Ascending aorta (tissue), 2 donors: ENCODE measurements at regions not wholly inside any gene's neighbourhood (a gene's known extent, or its start where the extent isn't known, plus 50 kb on each side); places are given as distances from the start of the nearest gene placed in this dataset.

Experiments
- DNase-seq, 2 donors: peaks; one replicate each; pipeline ENCODE4 v3.0.0-alpha.2; 2019; ENCODE audit warnings: low spot score in 2 of 2
- H3K27ac ChIP-seq, 2 donors: fragments of 200-600 bp; sonication (generic); one replicate each; pipeline ENCODE4 v1.5.1; 2016 to 2017; ENCODE audit warnings: mild to moderate bottlenecking in 1 of 2
- H3K27me3 ChIP-seq: fragments of 200-600 bp; sonication (generic); one replicate; pipeline ENCODE4 v1.5.1; 2017
- H3K36me3 ChIP-seq, 2 donors: fragments of 200-600 bp; sonication (generic); one replicate each; pipeline ENCODE4 v1.5.1; 2016
- H3K4me1 ChIP-seq, 2 donors: fragments of 200-600 bp; sonication (generic); one replicate each; pipeline ENCODE4 v1.5.1; 2016 to 2017; ENCODE audit warnings: mild to moderate bottlenecking in 1 of 2
- H3K4me3 ChIP-seq, 2 donors: fragments of 200-600 bp; sonication (generic); one replicate each; pipeline ENCODE4 v1.5.1; 2016 to 2017; ENCODE audit warnings: mild to moderate bottlenecking in 1 of 2
- H3K9me3 ChIP-seq, 2 donors: fragments of 200-600 bp; sonication (generic); one replicate each; pipeline ENCODE4 v1.5.1; 2016
- intact Hi-C: fragments of 100-400 bp; cut with DNase I; formaldehyde crosslinking; loops from one replicate; pipeline ENCODE4 v1.15.1; 2023
- TF ChIP-seq, protein P1 (sequence below), 3 experiments: fragments of 200-600 bp in 2 of 3; fragments of 450-650 bp in 1 of 3; sonication (generic) in 2 of 3; IDR thresholded peaks; one replicate each; pipeline ENCODE4 v1.5.1; 2016 to 2019; ENCODE audit warnings: antibody characterized with exemption in 3 of 3, mild to moderate bottlenecking in 1 of 3, moderate library complexity in 1 of 3

GRCh38 chr4:34920032-34920431 is 1324.3 kb downstream of the ARAP2 start:
- Histone ChIP-seq H3K27ac (no peak overlapping the region), H3K27me3 (no peaks in the 10 kb centered on the region), H3K4me1 (no peaks in the 10 kb centered on the region), H3K36me3 (no peaks in the 10 kb centered on the region), H3K4me3 (no peak overlapping the region), H3K9me3 (no peaks in the 10 kb centered on the region)
- no peak for DNase-seq
- TF ChIP-seq, protein P1, sequence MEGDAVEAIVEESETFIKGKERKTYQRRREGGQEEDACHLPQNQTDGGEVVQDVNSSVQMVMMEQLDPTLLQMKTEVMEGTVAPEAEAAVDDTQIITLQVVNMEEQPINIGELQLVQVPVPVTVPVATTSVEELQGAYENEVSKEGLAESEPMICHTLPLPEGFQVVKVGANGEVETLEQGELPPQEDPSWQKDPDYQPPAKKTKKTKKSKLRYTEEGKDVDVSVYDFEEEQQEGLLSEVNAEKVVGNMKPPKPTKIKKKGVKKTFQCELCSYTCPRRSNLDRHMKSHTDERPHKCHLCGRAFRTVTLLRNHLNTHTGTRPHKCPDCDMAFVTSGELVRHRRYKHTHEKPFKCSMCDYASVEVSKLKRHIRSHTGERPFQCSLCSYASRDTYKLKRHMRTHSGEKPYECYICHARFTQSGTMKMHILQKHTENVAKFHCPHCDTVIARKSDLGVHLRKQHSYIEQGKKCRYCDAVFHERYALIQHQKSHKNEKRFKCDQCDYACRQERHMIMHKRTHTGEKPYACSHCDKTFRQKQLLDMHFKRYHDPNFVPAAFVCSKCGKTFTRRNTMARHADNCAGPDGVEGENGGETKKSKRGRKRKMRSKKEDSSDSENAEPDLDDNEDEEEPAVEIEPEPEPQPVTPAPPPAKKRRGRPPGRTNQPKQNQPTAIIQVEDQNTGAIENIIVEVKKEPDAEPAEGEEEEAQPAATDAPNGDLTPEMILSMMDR (IDR thresholded peaks at IDR 0.05) = no peak
- intact Hi-C loops = no loop called here

- Histone ChIP-seq H3K9me3 (no peaks in the 10 kb centered on the region), H3K4me3 (no peak overlapping the region), H3K27me3 (no peaks in the 10 kb centered on the region), H3K36me3 (no peaks in the 10 kb centered on the region), H3K4me1 (no peaks in the 10 kb centered on the region), H3K27ac (no peak overlapping the region)
- TF ChIP-seq, protein P1 (IDR thresholded peaks at IDR 0.05) = no peak
- intact Hi-C loops = no loop called here
- DNase-seq = no peak
Observed at GRCh38 chr4:34921391-34921790, 1322.9 kb downstream of the ARAP2 start.

- no peaks in the 10 kb centered on the region for H3K9me3 ChIP-seq
- intact Hi-C loops = no loop called here
- no peaks in the 10 kb centered on the region for H3K36me3 ChIP-seq
- no peak overlapping the region for H3K27ac ChIP-seq
- DNase-seq = no peak
- H3K27me3 ChIP-seq = no peaks in the 10 kb centered on the region
- no peak overlapping the region for H3K4me3 ChIP-seq
- no peaks in the 10 kb centered on the region for H3K4me1 ChIP-seq
- TF ChIP-seq, protein P1 (IDR thresholded peaks at IDR 0.05) = no peak
Observed at GRCh38 chr4:34922325-34922724, 1322.0 kb downstream of the ARAP2 start.

GRCh38 chr4:34932591-34932990 is 1311.7 kb downstream of the ARAP2 start:
- DNase-seq = no peak
- TF ChIP-seq, protein P1 (IDR thresholded peaks at IDR 0.05) = no peak
- H3K27me3 ChIP-seq = no peaks in the 10 kb centered on the region

GRCh38 chr4:34935739-34936138 is 1308.6 kb downstream of the ARAP2 start:
- no peaks in the 10 kb centered on the region for H3K9me3 ChIP-seq
- H3K36me3 ChIP-seq = no peaks in the 10 kb centered on the region
- intact Hi-C loops = no loop called here
- no peaks in the 10 kb centered on the region for H3K4me1 ChIP-seq
- no peaks in the 10 kb centered on the region for H3K27me3 ChIP-seq
- no peak overlapping the region for H3K27ac ChIP-seq
- DNase-seq = no peak
- TF ChIP-seq, protein P1 (IDR thresholded peaks at IDR 0.05) = no peak
- H3K4me3 ChIP-seq = no peak overlapping the region

More at GRCh38 chr4:34932591-34932990, 1311.7 kb downstream of the ARAP2 start:
- no peaks in the 10 kb centered on the region for H3K4me1 ChIP-seq
- intact Hi-C loops = no loop called here
- H3K4me3 ChIP-seq = no peak overlapping the region
- H3K36me3 ChIP-seq = no peaks in the 10 kb centered on the region
- no peak overlapping the region for H3K27ac ChIP-seq
- H3K9me3 ChIP-seq = no peaks in the 10 kb centered on the region

GRCh38 chr4:34939073-34939472 is 1305.2 kb downstream of the ARAP2 start:
- no peak for DNase-seq
- Histone ChIP-seq H3K4me1 (no peaks in the 10 kb centered on the region), H3K27me3 (no peaks in the 10 kb centered on the region), H3K9me3 (no peaks in the 10 kb centered on the region), H3K27ac (no peak overlapping the region), H3K4me3 (no peak overlapping the region), H3K36me3 (no peaks in the 10 kb centered on the region)
- TF ChIP-seq, protein P1 (IDR thresholded peaks at IDR 0.05) = no peak
- intact Hi-C loops = no loop called here
